HFFc6 (cell line): ENCODE measurements at regions not wholly inside any gene's neighbourhood (a gene's known extent, or its start where the extent isn't known, plus 50 kb on each side); places are given as distances from the start of the nearest gene placed in this dataset.

ENCODE experiments used
- DNase-seq: peaks from one replicate; pipeline ENCODE4 v3.0.0-alpha.2; 2018
- H3K27ac Mint-ChIP-seq: 2 replicates; pipeline ENCODE4 v1.8.0; 2020; ENCODE audit warnings: mild to moderate bottlenecking, mixed read lengths
- H3K27me3 Mint-ChIP-seq: 2 replicates; pipeline ENCODE4 v1.8.0; 2021; ENCODE audit warnings: mild to moderate bottlenecking, moderate library complexity, mixed read lengths; ENCODE audit not compliant: insufficient read depth
- H3K36me3 Mint-ChIP-seq: 2 replicates; pipeline ENCODE4 v1.8.0; 2021; ENCODE audit warnings: low read depth, mixed read lengths
- H3K4me1 Mint-ChIP-seq: 2 replicates; pipeline ENCODE4 v1.8.0; 2020; ENCODE audit warnings: low read depth, mixed read lengths
- H3K4me3 Mint-ChIP-seq: 2 replicates; pipeline ENCODE4 v1.8.0; 2020; ENCODE audit warnings: mild to moderate bottlenecking, moderate library complexity, mixed read lengths
- H3K9me3 Mint-ChIP-seq: 2 replicates; pipeline ENCODE4 v1.8.0; 2020; ENCODE audit warnings: mild to moderate bottlenecking, mixed read lengths
- TF ChIP-seq, protein P1 (sequence below): fragments of 200-600 bp; sonication (generic); IDR thresholded peaks from 2 replicates; pipeline ENCODE4 v1.5.0; 2021; ENCODE audit warnings: antibody characterized with exemption, mild to moderate bottlenecking

DNA sequence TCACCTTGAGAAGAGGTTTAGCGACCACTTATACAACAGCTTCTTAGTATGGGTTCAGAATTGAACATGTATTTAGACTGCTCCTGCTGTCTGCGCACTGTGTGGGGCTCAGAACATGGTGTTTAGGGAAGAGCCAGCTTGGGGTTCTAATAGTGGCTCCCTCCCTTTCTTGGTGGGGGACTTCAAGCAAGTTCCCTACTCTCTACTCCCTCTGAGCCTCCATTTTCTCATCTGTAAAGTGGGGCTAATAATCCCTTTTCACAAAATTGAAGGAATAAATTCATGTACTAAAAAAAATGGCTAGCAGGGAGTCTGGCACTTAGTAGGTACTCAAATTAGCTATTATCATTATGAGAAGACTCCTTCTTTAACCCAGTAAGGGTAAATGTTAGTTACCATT lies 97.5 kb upstream of the SPATA12 start:
- no peak for DNase-seq
- Mint-ChIP-seq H3K27me3 (peaks cover 16% of the 10 kb centered on the region), H3K4me3 (no peak overlapping the region), H3K4me1 (no peaks in the 10 kb centered on the region), H3K9me3 (no peaks in the 10 kb centered on the region; the same call in 1 of the 2 replicates), H3K36me3 (no peaks in the 10 kb centered on the region), H3K27ac (no peak overlapping the region)
- TF ChIP-seq, protein P1, sequence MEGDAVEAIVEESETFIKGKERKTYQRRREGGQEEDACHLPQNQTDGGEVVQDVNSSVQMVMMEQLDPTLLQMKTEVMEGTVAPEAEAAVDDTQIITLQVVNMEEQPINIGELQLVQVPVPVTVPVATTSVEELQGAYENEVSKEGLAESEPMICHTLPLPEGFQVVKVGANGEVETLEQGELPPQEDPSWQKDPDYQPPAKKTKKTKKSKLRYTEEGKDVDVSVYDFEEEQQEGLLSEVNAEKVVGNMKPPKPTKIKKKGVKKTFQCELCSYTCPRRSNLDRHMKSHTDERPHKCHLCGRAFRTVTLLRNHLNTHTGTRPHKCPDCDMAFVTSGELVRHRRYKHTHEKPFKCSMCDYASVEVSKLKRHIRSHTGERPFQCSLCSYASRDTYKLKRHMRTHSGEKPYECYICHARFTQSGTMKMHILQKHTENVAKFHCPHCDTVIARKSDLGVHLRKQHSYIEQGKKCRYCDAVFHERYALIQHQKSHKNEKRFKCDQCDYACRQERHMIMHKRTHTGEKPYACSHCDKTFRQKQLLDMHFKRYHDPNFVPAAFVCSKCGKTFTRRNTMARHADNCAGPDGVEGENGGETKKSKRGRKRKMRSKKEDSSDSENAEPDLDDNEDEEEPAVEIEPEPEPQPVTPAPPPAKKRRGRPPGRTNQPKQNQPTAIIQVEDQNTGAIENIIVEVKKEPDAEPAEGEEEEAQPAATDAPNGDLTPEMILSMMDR, result no peak

DNA sequence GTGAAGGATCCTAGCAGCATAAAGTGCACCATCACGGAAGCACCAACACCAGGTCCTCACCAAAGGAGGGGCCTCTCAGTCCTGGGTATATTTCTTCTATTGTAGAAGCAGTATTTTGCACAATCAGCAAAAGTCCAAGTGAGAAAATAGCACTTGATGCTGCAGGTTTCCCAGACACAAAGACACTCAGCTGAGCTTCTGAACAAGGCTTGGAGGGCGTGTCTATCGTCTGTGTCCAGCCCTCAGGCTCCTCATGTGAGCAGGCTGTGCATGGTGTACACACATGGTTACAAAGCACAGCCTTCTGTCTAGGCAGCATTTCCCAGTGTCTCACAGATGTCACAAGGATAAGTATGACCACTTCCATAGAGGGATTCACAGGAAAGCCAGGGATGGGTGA lies 98.3 kb upstream of the SPATA12 start:
- Mint-ChIP-seq H3K4me1 (no peaks in the 10 kb centered on the region), H3K27me3 (peaks cover 16% of the 10 kb centered on the region), H3K27ac (no peak overlapping the region), H3K36me3 (no peaks in the 10 kb centered on the region), H3K4me3 (no peak overlapping the region), H3K9me3 (no peaks in the 10 kb centered on the region; the same call in 1 of the 2 replicates)
- TF ChIP-seq, protein P1, result no peak
- no peak for DNase-seq

DNA sequence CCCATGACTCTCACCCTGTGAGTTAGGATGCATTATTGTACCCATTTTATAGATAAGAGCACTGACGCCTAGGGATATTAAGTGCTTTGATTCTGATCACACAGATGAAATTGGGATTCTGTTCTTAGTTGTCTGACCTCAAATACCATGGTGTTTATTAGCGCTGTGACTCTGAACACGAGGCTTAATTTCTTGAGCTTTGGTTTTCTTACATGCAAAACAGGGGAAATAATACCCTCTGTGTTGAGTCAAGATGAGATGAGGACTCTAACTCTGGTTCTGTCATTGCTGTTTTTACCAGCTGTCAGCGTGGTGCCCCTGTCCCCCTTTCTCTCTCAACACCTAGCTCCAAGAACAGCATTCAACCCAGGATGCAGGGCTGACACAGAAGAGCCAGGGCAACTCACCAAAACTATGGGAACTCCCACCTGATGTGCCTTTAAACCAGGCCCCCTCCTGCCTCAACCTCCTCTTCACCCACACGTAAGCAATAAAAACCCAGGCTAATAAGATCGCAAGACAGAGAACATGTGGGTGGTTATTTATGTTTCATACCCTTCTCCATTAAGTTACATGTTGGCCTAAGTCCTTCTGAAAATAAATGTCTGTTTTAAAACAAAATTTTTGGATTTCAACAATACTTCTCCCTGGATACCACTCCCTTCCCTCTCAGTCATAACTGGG lies 100.1 kb upstream of the SPATA12 start:
- Mint-ChIP-seq H3K9me3 (no peaks in the 10 kb centered on the region; the same call in 1 of the 2 replicates), H3K4me1 (no peaks in the 10 kb centered on the region), H3K36me3 (no peaks in the 10 kb centered on the region), H3K4me3 (no peak overlapping the region), H3K27ac (no peak overlapping the region), H3K27me3 (peaks cover 18% of the 10 kb centered on the region)
- TF ChIP-seq, protein P1, result no peak
- no peak for DNase-seq

DNA sequence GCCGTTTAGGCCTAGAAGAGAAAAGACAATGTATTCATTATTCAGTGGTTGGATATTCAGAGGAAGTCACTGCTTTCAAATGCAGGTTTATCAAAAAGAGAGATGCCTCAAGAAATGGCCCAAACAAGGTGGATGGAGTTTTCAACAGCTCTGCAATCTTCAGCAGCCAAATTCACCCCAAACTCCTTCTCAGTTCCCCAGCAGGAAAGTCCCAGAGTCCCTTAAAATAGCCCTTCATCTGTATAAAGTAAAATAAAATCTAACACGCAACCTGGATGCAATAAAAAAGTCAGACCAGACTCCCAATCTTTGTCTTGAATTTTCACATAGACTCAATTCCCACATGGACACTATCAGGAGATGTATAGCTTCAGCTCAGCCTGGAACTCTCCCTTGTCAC lies 101.6 kb upstream of the SPATA12 start:
- DNase-seq, result no peak
- Mint-ChIP-seq H3K9me3 (no peaks in the 10 kb centered on the region), H3K36me3 (no peaks in the 10 kb centered on the region), H3K27ac (no peak overlapping the region), H3K4me3 (no peak overlapping the region), H3K4me1 (no peaks in the 10 kb centered on the region), H3K27me3 (peaks cover 21% of the 10 kb centered on the region)
- TF ChIP-seq, protein P1, result no peak

DNA sequence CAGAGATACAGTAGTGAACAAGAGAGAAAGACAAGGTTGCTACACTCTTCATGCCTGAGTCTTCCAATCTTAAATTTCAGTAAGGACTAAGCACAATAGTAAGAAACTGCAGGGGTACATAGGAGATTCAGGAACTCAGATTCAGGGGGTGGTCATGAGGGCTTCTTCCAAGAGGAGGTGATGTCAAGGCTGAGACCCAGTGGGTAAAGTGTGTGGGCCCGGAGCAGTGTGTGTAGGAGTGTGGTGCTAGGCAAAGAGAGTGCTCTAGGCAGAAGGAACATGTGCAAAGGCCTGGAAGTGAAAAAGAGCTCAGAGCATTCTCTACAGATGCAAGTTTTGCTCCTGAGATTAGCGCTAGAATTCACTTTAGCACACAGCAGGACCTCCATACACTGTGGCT lies 102.9 kb upstream of the SPATA12 start:
- Mint-ChIP-seq H3K27ac (no peak overlapping the region), H3K36me3 (no peaks in the 10 kb centered on the region), H3K4me1 (no peaks in the 10 kb centered on the region), H3K4me3 (no peak overlapping the region), H3K27me3 (peaks cover 21% of the 10 kb centered on the region), H3K9me3 (no peaks in the 10 kb centered on the region)
- TF ChIP-seq, protein P1, result no peak
- no peak for DNase-seq
